ENCODE measurements at regions not wholly inside any gene's neighbourhood (a gene's known extent, or its start where the extent isn't known, plus 50 kb on each side); places are given as distances from the start of the nearest gene placed in this dataset.
"Not testable (repeated sequence)": the region's sequence is repeated elsewhere in the genome, so short reads cannot be mapped to it uniquely, and the experiment has no call there.

DNA sequence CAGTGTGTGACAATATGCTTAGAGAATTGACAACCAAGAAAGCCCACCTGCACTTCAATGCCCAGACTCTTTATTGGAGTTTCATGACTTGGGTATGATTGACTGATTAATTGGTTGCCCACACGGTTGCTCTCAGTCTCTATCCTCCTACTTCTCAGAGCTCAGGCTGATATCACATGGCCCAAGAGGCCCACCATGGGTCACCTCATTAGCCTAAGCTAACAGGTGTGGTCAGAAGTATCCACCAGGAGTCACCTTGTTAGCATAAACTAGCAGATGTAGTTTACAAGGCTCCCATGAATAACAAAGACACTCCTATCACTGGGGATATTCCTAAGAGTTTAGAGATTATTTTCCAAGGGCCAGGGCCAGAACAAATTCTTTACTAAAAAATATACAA is 120.2 kb upstream of the MBNL1 start:
- DNase-seq (ENCODE audit: low read depth, low spot score) = no peak
- Histone ChIP-seq H3K36me3 (ENCODE audit: insufficient read depth, insufficient read length, low read length) (no peaks in the 10 kb centered on the region), H3K4me3 (ENCODE audit: insufficient read length, low read depth) (no peak overlapping the region), H3K4me1 (ENCODE audit: insufficient read depth, insufficient read length) (no peaks in the 10 kb centered on the region), H3K9me3 (ENCODE audit: insufficient read depth, low read length) (no peaks in the 10 kb centered on the region), H3K27me3 (ENCODE audit: insufficient read depth, insufficient read length) (no peaks in the 10 kb centered on the region), H3K9ac (ENCODE audit: insufficient read length, low read depth) (no peak overlapping the region)
- TF ChIP-seq YY1 (IDR thresholded peaks at IDR 0.05; ENCODE audit: insufficient read depth, insufficient read length) (no peak), ZNF274 (IDR thresholded peaks at IDR 0.05; ENCODE audit: low read depth, low read length) (no peak), SUZ12 (IDR thresholded peaks at IDR 0.05; ENCODE audit: extremely low read depth, insufficient read depth, insufficient read length) (no peak)

DNA sequence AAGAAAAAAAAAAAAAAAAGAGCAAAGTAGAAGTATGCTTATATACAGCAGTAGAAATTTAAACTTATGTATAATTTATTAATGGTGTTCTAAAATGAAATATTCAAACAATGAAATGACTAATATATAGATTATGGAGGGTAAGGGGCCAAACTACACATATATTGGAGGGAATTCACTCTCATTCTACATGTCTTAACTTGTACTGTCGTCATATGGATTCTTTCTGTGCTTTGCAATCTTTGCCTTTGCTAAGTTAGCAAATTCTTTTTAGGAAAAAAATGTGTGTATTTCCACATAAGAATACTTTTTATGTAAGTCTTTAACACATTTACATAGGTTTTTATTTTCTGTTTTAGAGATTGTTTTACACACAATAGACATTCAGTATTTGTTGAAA is 118.9 kb upstream of the MBNL1 start:
- H3K4me1 ChIP-seq (ENCODE audit: insufficient read depth, insufficient read length) = no peaks in the 10 kb centered on the region
- no peak for TF ChIP-seq YY1 (IDR thresholded peaks at IDR 0.05; ENCODE audit: insufficient read depth, insufficient read length)
- TF ChIP-seq SUZ12 (IDR thresholded peaks at IDR 0.05; ENCODE audit: extremely low read depth, insufficient read depth, insufficient read length) = no peak
- TF ChIP-seq ZNF274 (IDR thresholded peaks at IDR 0.05; ENCODE audit: low read depth, low read length) = no peak

DNA sequence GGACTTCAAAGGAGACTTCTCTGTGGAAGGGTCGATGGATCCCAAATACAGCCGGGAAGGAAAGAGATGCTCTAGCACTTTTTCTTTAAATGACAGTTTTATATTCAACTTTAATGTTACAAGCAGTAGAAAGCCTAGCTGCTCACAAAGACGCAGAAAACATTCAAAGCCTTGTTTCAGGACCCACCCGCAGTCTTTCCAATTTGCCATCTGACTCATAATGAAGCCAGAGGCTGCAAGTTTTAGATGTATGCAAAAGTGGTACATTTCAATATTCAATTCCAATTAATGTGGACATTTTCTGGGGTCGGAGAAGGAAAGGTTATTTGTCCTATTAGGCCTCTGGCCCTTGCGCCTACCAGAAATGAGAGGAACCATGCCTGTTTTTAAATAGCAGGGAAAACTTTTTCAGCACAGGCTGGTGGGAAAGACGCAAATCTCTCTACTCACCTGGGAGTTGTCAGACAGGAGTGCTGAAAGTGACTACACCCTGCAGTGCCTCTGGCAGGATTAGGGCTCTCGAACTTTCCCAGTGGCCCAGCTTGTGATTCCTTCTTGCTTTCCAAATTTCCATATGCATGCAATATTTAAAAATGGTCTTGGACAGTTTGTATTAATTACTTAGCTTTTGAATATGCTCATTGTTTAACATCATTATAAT is 117.4 kb upstream of the MBNL1 start:
- Histone ChIP-seq H3K9me3 (ENCODE audit: insufficient read depth, low read length) (no peaks in the 10 kb centered on the region), H3K27me3 (ENCODE audit: insufficient read depth, insufficient read length) (no peaks in the 10 kb centered on the region), H3K9ac (ENCODE audit: insufficient read length, low read depth) (no peak overlapping the region), H3K4me3 (ENCODE audit: insufficient read length, low read depth) (no peak overlapping the region), H3K4me1 (ENCODE audit: insufficient read depth, insufficient read length) (no peaks in the 10 kb centered on the region), H3K36me3 (ENCODE audit: insufficient read depth, insufficient read length, low read length) (no peaks in the 10 kb centered on the region)
- TF ChIP-seq ZNF274 (IDR thresholded peaks at IDR 0.05; ENCODE audit: low read depth, low read length) = no peak
- TF ChIP-seq YY1 (IDR thresholded peaks at IDR 0.05; ENCODE audit: insufficient read depth, insufficient read length) = no peak
- TF ChIP-seq SUZ12 (IDR thresholded peaks at IDR 0.05; ENCODE audit: extremely low read depth, insufficient read depth, insufficient read length) = no peak
- no peak for DNase-seq (ENCODE audit: low read depth, low spot score)

More for the DNA sequence above, 118.9 kb upstream of the MBNL1 start:
- no peak overlapping the region for H3K4me3 ChIP-seq (ENCODE audit: insufficient read length, low read depth)
- H3K9me3 ChIP-seq (ENCODE audit: insufficient read depth, low read length) = no peaks in the 10 kb centered on the region
- H3K27me3 ChIP-seq (ENCODE audit: insufficient read depth, insufficient read length) = no peaks in the 10 kb centered on the region
- no peak overlapping the region for H3K9ac ChIP-seq (ENCODE audit: insufficient read length, low read depth)
- no peaks in the 10 kb centered on the region for H3K36me3 ChIP-seq (ENCODE audit: insufficient read depth, insufficient read length, low read length)
- DNase-seq (ENCODE audit: low read depth, low spot score) = no peak

DNA sequence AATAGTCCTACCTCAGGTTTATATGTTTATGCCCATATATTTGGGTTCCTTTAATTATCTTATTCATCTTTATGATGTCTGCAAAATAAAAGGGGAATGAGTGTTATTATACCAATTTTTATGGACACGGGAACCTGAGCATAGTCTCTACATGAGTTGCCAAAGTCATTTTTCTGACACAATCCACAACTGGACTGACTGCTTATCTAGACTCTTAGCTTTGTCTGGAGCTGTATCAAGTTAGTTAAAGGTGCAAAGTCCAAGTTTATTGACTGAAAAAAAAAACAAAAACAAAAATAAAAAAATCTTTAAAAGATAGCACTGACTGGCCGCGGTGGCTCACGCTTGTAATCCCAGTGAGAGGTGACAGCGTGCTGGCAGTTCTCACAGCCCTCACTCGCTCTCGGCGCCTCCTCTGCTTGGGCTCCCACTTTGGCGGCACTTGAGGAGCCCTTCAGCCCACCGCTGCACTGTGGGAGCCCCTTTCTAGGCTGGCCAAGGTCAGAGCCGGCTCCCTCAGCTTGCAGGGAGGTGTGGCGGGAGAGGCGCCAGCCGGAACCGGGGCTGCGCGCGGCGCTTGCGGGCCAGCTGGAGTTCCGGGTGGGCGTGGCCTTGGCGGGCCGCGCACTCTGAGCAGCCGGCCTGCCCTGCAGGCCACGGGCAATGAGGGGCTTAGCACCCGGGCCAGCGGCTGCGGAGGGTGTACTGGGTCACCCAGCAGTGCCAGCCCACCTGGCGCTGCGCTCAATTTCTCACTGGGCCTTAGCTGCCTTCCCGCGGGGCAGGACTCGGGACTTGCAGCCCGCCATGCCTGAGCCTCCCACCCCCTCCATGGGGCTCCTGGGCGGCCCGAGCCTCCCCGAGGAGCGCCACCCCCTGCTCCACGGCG is 116.6 kb upstream of the MBNL1 start:
- not testable (repeated sequence) for DNase-seq (ENCODE audit: low read depth, low spot score); H3K9ac ChIP-seq (ENCODE audit: insufficient read length, low read depth); H3K36me3 ChIP-seq (ENCODE audit: insufficient read depth, insufficient read length, low read length); H3K27me3 ChIP-seq (ENCODE audit: insufficient read depth, insufficient read length); H3K4me1 ChIP-seq (ENCODE audit: insufficient read depth, insufficient read length); H3K9me3 ChIP-seq (ENCODE audit: insufficient read depth, low read length); H3K4me3 ChIP-seq (ENCODE audit: insufficient read length, low read depth)

DNA sequence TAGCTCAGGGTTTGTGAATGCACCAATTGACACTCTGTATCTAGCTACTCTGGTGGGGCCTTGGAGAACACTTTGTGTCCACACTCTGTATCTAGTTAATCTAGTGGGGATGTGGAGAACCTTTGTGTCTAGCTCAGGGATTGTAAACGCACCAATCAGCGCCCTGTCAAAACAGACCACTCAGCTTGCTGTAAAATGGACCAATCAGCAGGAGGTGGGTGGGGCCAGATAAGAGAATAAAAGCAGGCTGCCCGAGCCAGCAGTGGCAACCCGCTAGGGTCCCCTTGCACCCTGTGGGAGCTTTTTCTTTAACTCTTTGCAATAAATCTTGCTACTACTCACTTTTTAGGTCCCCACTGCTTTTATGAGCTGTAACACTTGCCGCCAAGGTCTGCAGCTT is 115.6 kb upstream of the MBNL1 start:
- not testable (repeated sequence) for H3K27me3 ChIP-seq (ENCODE audit: insufficient read depth, insufficient read length); H3K4me1 ChIP-seq (ENCODE audit: insufficient read depth, insufficient read length); H3K36me3 ChIP-seq (ENCODE audit: insufficient read depth, insufficient read length, low read length); DNase-seq (ENCODE audit: low read depth, low spot score); H3K9ac ChIP-seq (ENCODE audit: insufficient read length, low read depth); H3K9me3 ChIP-seq (ENCODE audit: insufficient read depth, low read length); H3K4me3 ChIP-seq (ENCODE audit: insufficient read length, low read depth)

DNA sequence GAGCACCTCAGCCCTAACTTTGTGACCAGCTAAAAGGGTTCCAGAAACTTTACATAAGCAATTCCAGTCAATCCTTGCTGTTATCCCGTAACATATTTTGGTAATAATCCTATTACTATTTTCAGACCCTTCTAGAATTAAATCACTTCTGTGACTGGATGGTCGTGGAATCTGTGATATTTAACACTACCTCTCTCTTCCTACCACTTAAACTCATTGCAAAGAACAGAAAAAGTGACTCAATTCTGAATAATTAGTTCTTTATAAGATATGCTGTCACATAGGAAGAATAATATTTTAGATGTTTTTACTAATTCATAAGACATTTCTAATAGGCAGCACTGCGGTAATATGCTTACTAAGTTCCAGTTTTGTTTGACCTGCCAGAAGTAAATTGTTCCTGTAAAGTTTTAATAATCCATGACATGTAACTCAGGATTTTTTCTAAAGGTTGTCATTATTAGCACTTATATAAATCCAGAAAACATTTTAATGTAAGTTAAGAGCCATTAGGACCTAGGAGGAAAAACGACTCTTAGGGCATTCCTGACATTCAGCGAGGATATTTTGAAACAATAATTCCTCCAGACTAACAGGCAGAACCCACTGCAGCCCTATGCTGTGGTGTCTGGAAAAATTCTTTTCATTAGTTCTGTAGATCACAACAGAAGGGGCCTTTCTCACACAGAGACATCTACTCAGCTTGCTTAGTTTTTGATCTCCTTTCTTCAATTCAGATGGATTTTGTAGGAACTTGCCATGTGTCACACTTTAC is 113.3 kb upstream of the MBNL1 start:
- Histone ChIP-seq H3K36me3 (ENCODE audit: insufficient read depth, insufficient read length, low read length) (no peaks in the 10 kb centered on the region), H3K9me3 (ENCODE audit: insufficient read depth, low read length) (no peaks in the 10 kb centered on the region), H3K27me3 (ENCODE audit: insufficient read depth, insufficient read length) (no peaks in the 10 kb centered on the region), H3K9ac (ENCODE audit: insufficient read length, low read depth) (no peak overlapping the region), H3K4me1 (ENCODE audit: insufficient read depth, insufficient read length) (no peaks in the 10 kb centered on the region), H3K4me3 (ENCODE audit: insufficient read length, low read depth) (no peak overlapping the region)
- no peak for DNase-seq (ENCODE audit: low read depth, low spot score)
- no peak for TF ChIP-seq ZNF274 (IDR thresholded peaks at IDR 0.05; ENCODE audit: low read depth, low read length)

DNA sequence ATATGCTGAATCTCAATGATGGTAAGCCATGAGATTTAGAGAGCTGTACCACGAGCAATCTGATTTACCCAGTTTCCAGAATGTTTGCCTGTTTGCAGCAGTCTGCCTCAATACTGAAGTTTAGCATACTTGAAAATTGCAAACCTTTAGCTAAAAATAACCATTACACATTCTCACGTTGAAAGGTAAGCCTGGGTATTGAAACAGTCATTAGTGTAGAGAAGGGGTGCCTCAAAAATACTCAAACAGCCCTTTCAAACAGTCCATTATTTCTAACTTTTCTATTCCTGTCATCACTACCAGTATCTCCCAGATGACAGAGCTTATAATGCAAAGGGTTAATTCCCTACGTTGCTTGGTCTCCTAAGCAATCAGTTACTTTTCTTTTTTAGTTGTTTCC is 111.8 kb upstream of the MBNL1 start:
- no peaks in the 10 kb centered on the region for H3K36me3 ChIP-seq (ENCODE audit: insufficient read depth, insufficient read length, low read length)
- TF ChIP-seq SUZ12 (IDR thresholded peaks at IDR 0.05; ENCODE audit: extremely low read depth, insufficient read depth, insufficient read length) (no peak), ZNF274 (IDR thresholded peaks at IDR 0.05; ENCODE audit: low read depth, low read length) (no peak)
- H3K9ac ChIP-seq (ENCODE audit: insufficient read length, low read depth) = no peak overlapping the region
- DNase-seq (ENCODE audit: low read depth, low spot score) = no peak
- no peaks in the 10 kb centered on the region for H3K27me3 ChIP-seq (ENCODE audit: insufficient read depth, insufficient read length)
- H3K4me1 ChIP-seq (ENCODE audit: insufficient read depth, insufficient read length) = no peaks in the 10 kb centered on the region
- H3K4me3 ChIP-seq (ENCODE audit: insufficient read length, low read depth) = no peak overlapping the region
- H3K9me3 ChIP-seq (ENCODE audit: insufficient read depth, low read length) = no peaks in the 10 kb centered on the region

All from NT2/D1 (cell line).